GM12878 (cell line): ENCODE measurements at regions not wholly inside any gene's neighbourhood (a gene's known extent, or its start where the extent isn't known, plus 50 kb on each side); places are given as distances from the start of the nearest gene placed in this dataset.

Experiments
- BHLHE40 ChIP-seq, 2 experiments: fragments of 450-650 bp in 1 of 2; IDR thresholded peaks; 2 replicates each; pipeline ENCODE4 v1.6.1; 2011 to 2017; ENCODE audit warnings: low read depth in 2 of 2, borderline replicate concordance in 1 of 2, improper control_type of control experiment in 1 of 2, low read length in 1 of 2, mild to moderate bottlenecking in 1 of 2
- CHD2 ChIP-seq: IDR thresholded peaks from 2 replicates; pipeline ENCODE4 v1.6.1; 2011; ENCODE audit warnings: low read depth, low read length, improper control_type of control experiment, borderline replicate concordance
- GABPA ChIP-seq: IDR thresholded peaks from 2 replicates; pipeline ENCODE4 v1.6.1; 2014; ENCODE audit warnings: antibody characterized with exemption, low read depth, mild to moderate bottlenecking, inconsistent platforms
- IKZF1 ChIP-seq: fragments of 450-650 bp; conservative IDR thresholded peaks from 2 replicates; pipeline ENCODE4 v1.6.1; 2017; ENCODE audit warnings: antibody characterized with exemption, mild to moderate bottlenecking
- NFYA ChIP-seq: IDR thresholded peaks from 2 replicates; pipeline ENCODE4 v1.6.1; 2011; ENCODE audit warnings: low read depth, mild to moderate bottlenecking, low read length, improper control_type of control experiment, borderline replicate concordance
- SMC3 ChIP-seq: IDR thresholded peaks from 2 replicates; pipeline ENCODE4 v1.6.1; 2011; ENCODE audit warnings: low read length, improper control_type of control experiment, borderline replicate concordance
- YBX1 ChIP-seq: fragments of 450-650 bp; IDR thresholded peaks from 2 replicates; pipeline ENCODE4 v1.6.1; 2016; ENCODE audit warnings: antibody characterized with exemption
- TF ChIP-seq, protein P1 (sequence below): IDR thresholded peaks from 2 replicates; pipeline ENCODE4 v1.6.1; 2012; ENCODE audit warnings: improper control_type of control experiment, low read depth, low read length; ENCODE audit not compliant: insufficient replicate concordance
- TF ChIP-seq, protein P2 (sequence below): IDR thresholded peaks from 2 replicates; pipeline ENCODE4 v1.6.1; 2011; ENCODE audit warnings: borderline replicate concordance, low read depth, mild to moderate bottlenecking, moderate library complexity, mixed read lengths, low read length; ENCODE audit not compliant: insufficient read depth; ENCODE audit errors: extremely low read length
- TF ChIP-seq, protein P3 (sequence below): fragments of 450-650 bp; IDR thresholded peaks from 2 replicates; pipeline ENCODE4 v1.6.1; 2017; ENCODE audit warnings: antibody characterized with exemption, mild to moderate bottlenecking, moderate library complexity

DNA sequence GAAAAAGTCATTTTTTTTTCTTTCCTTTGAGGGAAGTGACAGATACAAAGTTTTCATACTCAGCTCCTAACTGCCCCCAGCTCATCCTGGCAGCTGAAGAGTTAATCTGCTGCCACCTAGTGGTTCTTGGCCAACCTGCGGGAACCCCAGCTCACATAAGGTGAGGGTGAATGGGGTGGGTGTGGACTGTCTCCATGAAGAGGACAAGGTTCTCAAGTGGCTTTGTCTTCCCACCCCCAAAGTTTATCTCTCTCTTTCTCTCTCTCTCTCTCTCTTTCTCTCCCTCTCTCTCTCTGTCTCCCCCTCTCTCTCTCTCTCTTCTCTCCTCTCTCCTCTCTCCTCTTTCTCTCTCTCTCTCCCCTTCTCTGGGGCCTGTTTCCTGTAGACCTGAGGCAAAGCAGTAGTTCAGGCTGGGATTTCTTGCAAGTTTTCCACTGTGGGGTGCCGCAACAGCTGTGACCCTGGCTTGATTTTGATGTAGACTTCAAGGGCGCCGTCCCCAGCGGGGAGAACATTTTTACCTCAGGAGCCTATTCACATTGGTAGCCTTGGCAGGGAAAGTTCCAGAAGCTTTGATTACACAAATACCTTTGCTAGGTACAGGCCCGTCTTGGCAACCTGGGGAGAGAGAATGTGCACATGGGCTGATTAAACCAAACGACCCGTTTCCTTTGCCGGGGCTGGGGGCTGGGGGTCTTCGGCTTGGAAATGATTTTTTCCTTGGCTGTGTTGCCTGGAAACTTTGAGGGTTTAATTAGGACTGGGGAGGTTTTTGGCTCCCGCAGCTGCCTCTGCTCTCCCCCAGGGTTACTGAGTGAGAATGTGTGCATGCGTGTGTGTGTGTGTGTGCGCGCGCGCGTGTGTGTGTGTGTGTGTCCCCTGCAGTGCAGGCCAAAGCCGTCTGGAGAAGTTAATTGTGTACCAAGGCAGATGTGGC, 135.9 kb downstream of the TM2D1 start (continued):
- TF ChIP-seq, protein P1, sequence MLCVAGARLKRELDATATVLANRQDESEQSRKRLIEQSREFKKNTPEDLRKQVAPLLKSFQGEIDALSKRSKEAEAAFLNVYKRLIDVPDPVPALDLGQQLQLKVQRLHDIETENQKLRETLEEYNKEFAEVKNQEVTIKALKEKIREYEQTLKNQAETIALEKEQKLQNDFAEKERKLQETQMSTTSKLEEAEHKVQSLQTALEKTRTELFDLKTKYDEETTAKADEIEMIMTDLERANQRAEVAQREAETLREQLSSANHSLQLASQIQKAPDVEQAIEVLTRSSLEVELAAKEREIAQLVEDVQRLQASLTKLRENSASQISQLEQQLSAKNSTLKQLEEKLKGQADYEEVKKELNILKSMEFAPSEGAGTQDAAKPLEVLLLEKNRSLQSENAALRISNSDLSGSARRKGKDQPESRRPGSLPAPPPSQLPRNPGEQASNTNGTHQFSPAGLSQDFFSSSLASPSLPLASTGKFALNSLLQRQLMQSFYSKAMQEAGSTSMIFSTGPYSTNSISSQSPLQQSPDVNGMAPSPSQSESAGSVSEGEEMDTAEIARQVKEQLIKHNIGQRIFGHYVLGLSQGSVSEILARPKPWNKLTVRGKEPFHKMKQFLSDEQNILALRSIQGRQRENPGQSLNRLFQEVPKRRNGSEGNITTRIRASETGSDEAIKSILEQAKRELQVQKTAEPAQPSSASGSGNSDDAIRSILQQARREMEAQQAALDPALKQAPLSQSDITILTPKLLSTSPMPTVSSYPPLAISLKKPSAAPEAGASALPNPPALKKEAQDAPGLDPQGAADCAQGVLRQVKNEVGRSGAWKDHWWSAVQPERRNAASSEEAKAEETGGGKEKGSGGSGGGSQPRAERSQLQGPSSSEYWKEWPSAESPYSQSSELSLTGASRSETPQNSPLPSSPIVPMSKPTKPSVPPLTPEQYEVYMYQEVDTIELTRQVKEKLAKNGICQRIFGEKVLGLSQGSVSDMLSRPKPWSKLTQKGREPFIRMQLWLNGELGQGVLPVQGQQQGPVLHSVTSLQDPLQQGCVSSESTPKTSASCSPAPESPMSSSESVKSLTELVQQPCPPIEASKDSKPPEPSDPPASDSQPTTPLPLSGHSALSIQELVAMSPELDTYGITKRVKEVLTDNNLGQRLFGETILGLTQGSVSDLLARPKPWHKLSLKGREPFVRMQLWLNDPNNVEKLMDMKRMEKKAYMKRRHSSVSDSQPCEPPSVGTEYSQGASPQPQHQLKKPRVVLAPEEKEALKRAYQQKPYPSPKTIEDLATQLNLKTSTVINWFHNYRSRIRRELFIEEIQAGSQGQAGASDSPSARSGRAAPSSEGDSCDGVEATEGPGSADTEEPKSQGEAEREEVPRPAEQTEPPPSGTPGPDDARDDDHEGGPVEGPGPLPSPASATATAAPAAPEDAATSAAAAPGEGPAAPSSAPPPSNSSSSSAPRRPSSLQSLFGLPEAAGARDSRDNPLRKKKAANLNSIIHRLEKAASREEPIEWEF, result no peak
- TF ChIP-seq SMC3, result peak; percentile 66
- TF ChIP-seq, protein P2, sequence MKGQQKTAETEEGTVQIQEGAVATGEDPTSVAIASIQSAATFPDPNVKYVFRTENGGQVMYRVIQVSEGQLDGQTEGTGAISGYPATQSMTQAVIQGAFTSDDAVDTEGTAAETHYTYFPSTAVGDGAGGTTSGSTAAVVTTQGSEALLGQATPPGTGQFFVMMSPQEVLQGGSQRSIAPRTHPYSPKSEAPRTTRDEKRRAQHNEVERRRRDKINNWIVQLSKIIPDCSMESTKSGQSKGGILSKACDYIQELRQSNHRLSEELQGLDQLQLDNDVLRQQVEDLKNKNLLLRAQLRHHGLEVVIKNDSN, result no peak
- TF ChIP-seq GABPA, result no peak
- no peak for TF ChIP-seq NFYA
- no peak for TF ChIP-seq BHLHE40 (IDR thresholded peaks at IDR 0.05; ENCODE audit: borderline replicate concordance in 1 of 2, low read depth in 2 of 2, low read length in 1 of 2)
- TF ChIP-seq IKZF1, result no peak
- TF ChIP-seq CHD2, result no peak
- TF ChIP-seq YBX1, result no peak
- TF ChIP-seq, protein P3, sequence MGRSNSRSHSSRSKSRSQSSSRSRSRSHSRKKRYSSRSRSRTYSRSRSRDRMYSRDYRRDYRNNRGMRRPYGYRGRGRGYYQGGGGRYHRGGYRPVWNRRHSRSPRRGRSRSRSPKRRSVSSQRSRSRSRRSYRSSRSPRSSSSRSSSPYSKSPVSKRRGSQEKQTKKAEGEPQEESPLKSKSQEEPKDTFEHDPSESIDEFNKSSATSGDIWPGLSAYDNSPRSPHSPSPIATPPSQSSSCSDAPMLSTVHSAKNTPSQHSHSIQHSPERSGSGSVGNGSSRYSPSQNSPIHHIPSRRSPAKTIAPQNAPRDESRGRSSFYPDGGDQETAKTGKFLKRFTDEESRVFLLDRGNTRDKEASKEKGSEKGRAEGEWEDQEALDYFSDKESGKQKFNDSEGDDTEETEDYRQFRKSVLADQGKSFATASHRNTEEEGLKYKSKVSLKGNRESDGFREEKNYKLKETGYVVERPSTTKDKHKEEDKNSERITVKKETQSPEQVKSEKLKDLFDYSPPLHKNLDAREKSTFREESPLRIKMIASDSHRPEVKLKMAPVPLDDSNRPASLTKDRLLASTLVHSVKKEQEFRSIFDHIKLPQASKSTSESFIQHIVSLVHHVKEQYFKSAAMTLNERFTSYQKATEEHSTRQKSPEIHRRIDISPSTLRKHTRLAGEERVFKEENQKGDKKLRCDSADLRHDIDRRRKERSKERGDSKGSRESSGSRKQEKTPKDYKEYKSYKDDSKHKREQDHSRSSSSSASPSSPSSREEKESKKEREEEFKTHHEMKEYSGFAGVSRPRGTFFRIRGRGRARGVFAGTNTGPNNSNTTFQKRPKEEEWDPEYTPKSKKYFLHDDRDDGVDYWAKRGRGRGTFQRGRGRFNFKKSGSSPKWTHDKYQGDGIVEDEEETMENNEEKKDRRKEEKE, result no peak
- TF ChIP-seq, all 136 proteins: peak for 5
